Activated T-helper 2 cell treated with anti-CD3 and anti-CD28 coated beads, Interferon-gamma antibody, Interleukin-2, Interleukin-4, amounts not matched to agents 10 μg/mL and 5 μg/mL and 100 μg/mL, durations not matched to agents 14 hours and 24 hours and 36 hours (primary cell): ENCODE measurements at regions not wholly inside any gene's neighbourhood (a gene's known extent, or its start where the extent isn't known, plus 50 kb on each side); places are given as distances from the start of the nearest gene placed in this dataset.

ENCODE experiments used
- DNase-seq: peaks from one replicate; pipeline ENCODE4 v3.0.0; 2021; ENCODE audit warnings: low spot score
- H3K27ac Mint-ChIP-seq: one replicate; pipeline ENCODE4 v1.8.0; 2021; ENCODE audit warnings: mixed read lengths
- H3K27me3 Mint-ChIP-seq: one replicate; pipeline ENCODE4 v1.8.0; 2021; ENCODE audit warnings: low read depth, mixed read lengths
- H3K36me3 Mint-ChIP-seq: one replicate; pipeline ENCODE4 v1.8.0; 2021; ENCODE audit warnings: low read depth, mixed read lengths
- H3K4me1 Mint-ChIP-seq: one replicate; pipeline ENCODE4 v1.8.0; 2021; ENCODE audit warnings: low read depth, mixed read lengths
- H3K4me3 Mint-ChIP-seq: one replicate; pipeline ENCODE4 v1.8.0; 2021; ENCODE audit warnings: low read depth, mild to moderate bottlenecking, moderate library complexity, mixed read lengths
- H3K9me3 Mint-ChIP-seq: one replicate; pipeline ENCODE4 v1.8.0; 2021; ENCODE audit warnings: mixed read lengths
- intact Hi-C: fragments of 100-400 bp; cut with micrococcal nuclease; formaldehyde crosslinking; loops from one replicate; pipeline ENCODE4 v1.15.1; 2023

DNA sequence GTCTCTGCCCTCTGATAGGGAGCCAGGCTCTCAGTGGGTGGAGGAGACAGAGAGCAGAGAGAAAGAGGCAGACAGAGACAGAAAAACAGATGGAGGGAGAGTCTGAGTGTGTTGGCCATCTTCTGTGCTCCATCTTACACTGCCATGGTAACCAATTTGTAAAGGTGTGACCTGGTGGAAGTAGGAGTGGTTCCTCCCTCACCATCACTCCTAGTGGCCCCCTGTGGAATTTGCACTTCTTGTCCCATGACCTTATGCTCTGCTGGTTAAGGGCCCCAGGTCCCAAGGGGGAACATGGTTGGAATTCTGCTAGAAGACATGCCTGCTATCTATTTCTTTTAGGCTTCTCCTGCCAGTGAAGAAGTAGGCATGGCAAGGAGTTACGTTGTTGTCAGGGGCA lies 376.7 kb upstream of the CCDC196 start:
- H3K36me3 Mint-ChIP-seq: no peaks in the 10 kb centered on the region
- DNase-seq: no peak
- no peaks in the 10 kb centered on the region for H3K9me3 Mint-ChIP-seq
- H3K4me3 Mint-ChIP-seq: no peak overlapping the region
- no peak overlapping the region for H3K27ac Mint-ChIP-seq
- intact Hi-C loops: no loop called here
- H3K4me1 Mint-ChIP-seq: peaks cover 8% of the 10 kb centered on the region
- peaks cover 4% of the 10 kb centered on the region for H3K27me3 Mint-ChIP-seq

DNA sequence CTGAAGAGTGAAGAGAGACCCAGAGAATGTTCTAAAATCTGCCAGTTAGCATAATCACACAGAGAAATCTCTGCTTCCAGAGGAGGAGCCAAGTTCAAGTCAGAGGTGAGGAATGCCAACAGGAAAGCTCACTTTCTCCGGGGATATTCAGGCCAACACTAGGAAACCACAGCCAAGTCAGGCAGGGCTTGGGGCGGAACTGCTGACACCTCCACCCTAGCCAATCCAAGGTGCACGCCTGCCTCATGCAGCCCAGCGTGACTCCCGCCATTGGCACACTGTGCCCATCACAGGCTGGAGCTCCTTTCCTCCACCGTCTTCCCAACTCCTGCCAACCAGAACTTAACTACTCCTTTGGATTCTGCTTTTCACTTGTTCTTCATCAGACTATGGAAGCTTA lies 374.3 kb upstream of the CCDC196 start:
- peaks cover 4% of the 10 kb centered on the region for H3K27me3 Mint-ChIP-seq
- DNase-seq: no peak
- H3K4me1 Mint-ChIP-seq: no peaks in the 10 kb centered on the region
- H3K9me3 Mint-ChIP-seq: no peaks in the 10 kb centered on the region
- H3K4me3 Mint-ChIP-seq: no peak overlapping the region
- no peak overlapping the region for H3K27ac Mint-ChIP-seq
- intact Hi-C loops: no loop called here
- H3K36me3 Mint-ChIP-seq: no peaks in the 10 kb centered on the region

DNA sequence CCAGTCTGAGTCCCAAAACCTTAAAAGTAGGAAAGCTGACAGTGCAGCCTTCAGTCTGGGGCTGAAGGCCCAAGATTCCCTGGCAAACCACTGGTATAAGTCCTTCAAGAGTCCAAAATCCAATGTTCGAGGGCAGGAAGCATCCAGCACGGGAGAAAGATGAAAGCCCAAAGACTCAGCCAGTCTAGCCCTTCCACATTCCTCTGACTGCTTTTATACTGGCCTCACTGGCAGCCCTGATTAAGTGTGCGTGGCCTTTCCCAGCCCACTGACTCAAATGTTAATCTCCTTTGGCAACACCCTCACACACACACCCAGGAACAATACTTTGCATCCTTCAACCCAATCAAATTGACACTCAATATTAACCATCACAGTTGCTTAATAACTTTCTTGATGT lies 372.1 kb upstream of the CCDC196 start:
- no peaks in the 10 kb centered on the region for H3K9me3 Mint-ChIP-seq
- no peaks in the 10 kb centered on the region for H3K4me1 Mint-ChIP-seq
- DNase-seq: no peak
- peaks cover 10% of the 10 kb centered on the region for H3K27me3 Mint-ChIP-seq
- no peaks in the 10 kb centered on the region for H3K36me3 Mint-ChIP-seq
- no peak overlapping the region for H3K4me3 Mint-ChIP-seq
- no peak overlapping the region for H3K27ac Mint-ChIP-seq
- intact Hi-C loops: no loop called here

DNA sequence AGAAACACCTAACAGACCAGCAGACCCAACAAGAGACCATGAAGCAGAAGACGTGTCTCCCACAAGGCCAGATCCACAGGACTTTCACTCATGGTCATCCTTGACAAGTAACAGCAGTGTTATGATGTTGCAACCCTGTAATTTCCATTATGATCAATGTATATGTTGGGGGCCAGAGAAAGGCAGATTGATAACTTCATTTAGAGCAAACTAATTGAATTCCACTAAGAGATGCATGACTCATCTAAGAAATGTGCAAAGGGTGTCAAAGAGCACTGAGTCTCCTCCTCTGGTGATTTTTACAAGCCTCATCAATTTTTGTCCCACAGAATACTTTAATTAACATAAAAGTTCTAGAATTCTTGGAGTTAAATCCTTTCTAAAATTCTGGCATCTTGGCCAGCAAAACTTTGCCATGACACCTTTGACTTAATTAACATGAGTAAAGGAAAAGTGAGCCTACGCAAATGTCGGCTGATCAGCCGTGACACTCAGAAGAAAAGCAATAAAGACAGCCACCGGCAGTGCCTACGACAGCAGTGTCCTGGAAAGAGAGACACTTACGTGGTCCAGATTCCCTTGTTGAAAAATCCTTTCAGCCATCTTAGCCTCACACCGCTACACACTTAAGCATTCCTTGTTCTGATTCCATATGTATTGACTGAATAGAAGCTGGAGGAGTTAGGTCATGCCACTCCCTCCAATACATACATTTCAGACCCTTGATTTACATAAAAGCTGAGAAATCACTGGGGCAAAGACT lies 370.2 kb upstream of the CCDC196 start:
- intact Hi-C loops: no loop called here
- Mint-ChIP-seq H3K4me1 (no peaks in the 10 kb centered on the region), H3K4me3 (no peak overlapping the region), H3K9me3 (no peaks in the 10 kb centered on the region), H3K36me3 (no peaks in the 10 kb centered on the region), H3K27me3 (peaks cover 10% of the 10 kb centered on the region), H3K27ac (no peak overlapping the region)
- DNase-seq: no peak

DNA sequence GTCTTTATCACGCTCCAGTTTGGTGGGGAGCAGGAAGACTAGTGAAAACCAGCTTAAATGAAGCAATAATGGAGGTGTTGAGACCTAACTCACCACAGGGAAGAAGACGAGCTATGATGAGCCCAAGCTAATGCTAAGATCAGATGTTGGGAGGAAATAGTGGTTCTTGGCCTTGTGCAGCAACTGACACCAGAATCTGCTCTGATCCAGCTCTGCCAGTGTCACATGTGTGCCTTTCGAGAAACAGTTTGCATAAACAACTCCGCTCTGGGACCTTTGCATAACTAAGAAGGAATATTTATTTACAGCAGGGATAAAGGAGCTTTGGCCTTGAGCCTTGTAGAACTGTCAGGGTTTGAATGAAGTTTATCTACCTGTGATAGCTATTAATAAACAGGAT lies 369.4 kb upstream of the CCDC196 start:
- no peak for DNase-seq
- Mint-ChIP-seq H3K4me3 (no peak overlapping the region), H3K36me3 (no peaks in the 10 kb centered on the region), H3K27me3 (peaks cover 12% of the 10 kb centered on the region), H3K27ac (no peak overlapping the region), H3K4me1 (no peaks in the 10 kb centered on the region), H3K9me3 (no peaks in the 10 kb centered on the region)
- intact Hi-C loops: no loop called here

DNA sequence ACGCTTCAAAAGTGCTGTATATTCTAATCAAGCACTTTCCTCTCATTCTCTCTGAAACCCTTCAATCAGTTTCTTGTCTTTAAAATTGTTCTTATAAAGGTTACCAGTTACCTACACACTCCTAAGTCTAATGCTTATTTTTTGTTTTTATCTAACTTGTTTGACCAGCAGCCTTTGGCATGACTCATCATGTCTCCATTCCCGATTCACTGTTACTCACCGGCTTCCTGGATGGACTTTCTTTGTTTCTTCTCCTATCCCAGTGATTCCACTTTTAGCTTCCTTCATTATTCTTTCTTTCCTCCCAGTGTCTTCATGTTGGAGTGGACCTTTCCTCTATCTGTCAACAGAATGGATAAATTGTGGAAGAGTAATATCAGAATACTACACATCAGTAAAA lies 368.6 kb upstream of the CCDC196 start:
- no peak for DNase-seq
- peaks cover 12% of the 10 kb centered on the region for H3K27me3 Mint-ChIP-seq
- no peaks in the 10 kb centered on the region for H3K36me3 Mint-ChIP-seq
- no peak overlapping the region for H3K4me3 Mint-ChIP-seq
- no peaks in the 10 kb centered on the region for H3K4me1 Mint-ChIP-seq
- intact Hi-C loops: no loop called here
- no peaks in the 10 kb centered on the region for H3K9me3 Mint-ChIP-seq
- H3K27ac Mint-ChIP-seq: no peak overlapping the region

DNA sequence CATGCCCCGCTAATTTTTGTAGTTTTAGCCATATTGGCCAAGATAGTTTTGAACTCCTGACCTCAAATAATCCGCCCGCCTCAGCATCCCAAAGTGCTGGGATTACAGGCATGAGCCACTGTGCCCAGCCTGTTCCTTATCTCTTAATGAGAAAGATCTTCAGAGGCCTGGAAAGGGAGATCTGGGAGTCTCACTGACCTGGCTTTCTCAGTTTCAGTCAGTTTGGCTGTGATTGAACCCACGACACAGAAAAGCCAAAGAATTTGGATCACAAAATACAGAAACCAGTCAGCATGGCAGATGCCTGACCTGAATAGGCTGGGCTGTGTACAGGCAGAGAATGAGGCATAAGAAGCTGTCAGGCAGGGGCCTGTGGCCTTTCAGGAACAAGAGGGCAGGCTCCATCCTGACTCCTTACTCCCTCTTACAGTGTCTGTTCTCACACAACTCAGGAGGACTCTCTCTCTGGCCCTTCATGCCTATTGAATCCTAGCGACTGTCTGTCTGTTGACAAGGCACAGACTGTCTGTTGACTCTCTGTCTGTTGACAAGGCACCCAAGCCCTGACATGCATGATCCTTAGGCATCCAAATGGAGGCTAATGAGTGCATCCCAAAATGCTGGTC lies 366.5 kb upstream of the CCDC196 start:
- intact Hi-C loops: no loop called here
- DNase-seq: no peak
- Mint-ChIP-seq H3K4me3 (no peak overlapping the region), H3K36me3 (no peaks in the 10 kb centered on the region), H3K4me1 (no peaks in the 10 kb centered on the region), H3K9me3 (no peaks in the 10 kb centered on the region), H3K27me3 (peaks cover 12% of the 10 kb centered on the region), H3K27ac (no peak overlapping the region)

DNA sequence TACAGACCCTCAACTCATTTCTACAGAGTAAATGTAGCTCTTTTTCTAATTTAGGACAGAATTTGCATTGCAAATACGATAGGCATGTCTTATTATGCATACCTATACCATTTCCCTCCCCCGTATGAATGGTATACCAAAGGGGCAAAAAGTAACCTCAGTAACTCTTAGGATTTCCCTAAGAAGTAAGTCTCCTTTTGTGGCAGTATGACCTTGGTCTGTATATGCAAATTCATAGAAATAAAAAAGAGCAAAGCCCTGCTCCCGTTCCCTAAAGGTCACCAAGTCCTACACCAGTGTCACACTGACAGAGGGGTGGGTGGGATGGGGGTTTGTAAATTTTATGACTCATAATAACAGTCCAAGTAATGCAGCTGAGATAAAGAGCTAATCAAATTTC lies 365.8 kb upstream of the CCDC196 start:
- intact Hi-C loops: no loop called here
- Mint-ChIP-seq H3K36me3 (no peaks in the 10 kb centered on the region), H3K27me3 (peaks cover 12% of the 10 kb centered on the region), H3K9me3 (no peaks in the 10 kb centered on the region), H3K4me3 (no peak overlapping the region), H3K4me1 (no peaks in the 10 kb centered on the region), H3K27ac (no peak overlapping the region)
- no peak for DNase-seq

DNA sequence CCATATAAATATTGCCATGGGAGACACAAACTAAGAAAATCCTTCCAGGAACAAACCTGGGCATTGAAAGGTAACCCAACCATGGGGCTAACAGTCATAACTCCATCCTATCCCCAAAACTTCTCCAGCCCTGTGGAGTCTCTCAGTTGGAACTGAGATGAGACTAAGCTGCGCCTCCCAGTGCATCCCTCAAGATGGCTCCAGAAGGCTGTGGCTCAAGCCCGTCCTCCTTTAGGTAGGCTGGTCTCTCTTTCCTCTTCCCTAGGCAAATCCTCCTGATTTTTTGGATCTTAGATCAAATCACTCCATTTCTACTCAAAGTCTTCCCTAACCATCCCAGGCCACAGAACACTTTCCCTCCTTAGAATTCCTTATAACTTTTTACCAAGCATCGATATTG lies 364.3 kb upstream of the CCDC196 start:
- H3K36me3 Mint-ChIP-seq: no peaks in the 10 kb centered on the region
- no peak overlapping the region for H3K27ac Mint-ChIP-seq
- no peak overlapping the region for H3K4me3 Mint-ChIP-seq
- intact Hi-C loops: no loop called here
- no peaks in the 10 kb centered on the region for H3K4me1 Mint-ChIP-seq
- DNase-seq: no peak
- no peaks in the 10 kb centered on the region for H3K9me3 Mint-ChIP-seq
- peaks cover 12% of the 10 kb centered on the region for H3K27me3 Mint-ChIP-seq

DNA sequence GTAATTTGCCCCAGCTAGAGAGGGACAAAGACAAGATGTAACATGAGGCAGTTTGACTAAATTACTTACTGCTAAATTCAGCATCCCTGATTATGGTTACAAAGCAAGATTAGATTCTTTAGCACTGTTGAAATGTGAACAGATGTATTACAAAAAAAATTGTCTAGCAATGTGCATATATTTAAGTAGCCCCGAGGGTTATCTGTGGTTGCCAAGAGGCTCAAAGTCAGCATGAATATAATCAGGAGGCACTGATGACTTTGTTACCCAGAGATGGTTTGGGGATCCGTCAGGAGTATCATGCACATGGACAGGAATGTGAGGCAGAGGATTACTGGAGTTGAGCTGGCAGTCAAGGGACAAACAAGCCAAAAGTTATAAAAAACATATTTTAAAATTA lies 356.9 kb upstream of the CCDC196 start:
- no peak overlapping the region for H3K4me3 Mint-ChIP-seq
- H3K27ac Mint-ChIP-seq: no peak overlapping the region
- no peaks in the 10 kb centered on the region for H3K9me3 Mint-ChIP-seq
- DNase-seq: no peak
- H3K27me3 Mint-ChIP-seq: peaks cover 8% of the 10 kb centered on the region
- intact Hi-C loops: no loop called here
- H3K4me1 Mint-ChIP-seq: no peaks in the 10 kb centered on the region
- no peaks in the 10 kb centered on the region for H3K36me3 Mint-ChIP-seq

DNA sequence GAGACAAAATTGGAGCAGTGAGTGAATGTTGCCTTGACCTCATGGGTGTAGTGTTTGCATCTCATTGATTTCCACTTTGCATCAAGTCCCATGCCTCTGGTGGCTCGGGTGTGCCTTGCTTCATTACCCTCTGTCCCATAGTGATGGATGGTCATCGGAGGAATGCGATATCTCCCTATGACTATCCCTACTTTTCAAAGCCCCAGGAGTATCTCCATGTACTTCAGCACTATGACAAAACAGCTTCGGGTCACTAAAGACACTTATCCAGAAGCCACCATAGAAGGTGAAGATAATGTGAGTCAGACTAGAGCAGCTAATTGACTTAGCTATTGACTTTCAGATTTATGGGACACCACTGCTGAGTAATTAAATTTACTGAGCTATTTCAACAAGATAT lies 355.1 kb upstream of the CCDC196 start:
- Mint-ChIP-seq H3K36me3 (no peaks in the 10 kb centered on the region), H3K9me3 (no peaks in the 10 kb centered on the region), H3K4me1 (no peaks in the 10 kb centered on the region), H3K27ac (no peak overlapping the region), H3K27me3 (peaks cover 11% of the 10 kb centered on the region), H3K4me3 (no peak overlapping the region)
- no peak for DNase-seq
- intact Hi-C loops: no loop called here

DNA sequence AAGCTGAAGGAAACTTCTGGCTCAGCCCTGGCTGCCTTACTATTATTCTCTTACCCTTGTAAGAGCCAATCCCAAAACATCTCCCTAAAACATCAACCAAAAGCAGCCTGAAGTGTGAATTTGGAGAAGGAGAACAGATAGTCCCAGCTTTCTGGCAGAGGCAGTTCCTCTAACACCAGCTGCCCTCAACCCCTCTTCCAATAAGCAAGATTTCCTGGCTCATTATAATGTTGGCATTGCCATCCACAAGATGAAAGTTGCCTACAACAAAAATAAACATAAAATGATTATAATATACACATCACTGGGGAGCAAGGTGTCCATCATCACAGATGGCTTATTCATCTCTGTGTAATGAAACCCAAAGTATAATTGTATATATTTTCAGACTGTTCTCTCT lies 352.5 kb upstream of the CCDC196 start:
- Mint-ChIP-seq H3K9me3 (no peaks in the 10 kb centered on the region), H3K36me3 (no peaks in the 10 kb centered on the region), H3K4me1 (no peaks in the 10 kb centered on the region), H3K4me3 (no peak overlapping the region), H3K27me3 (peaks cover 13% of the 10 kb centered on the region), H3K27ac (no peak overlapping the region)
- no peak for DNase-seq
- intact Hi-C loops: no loop called here

DNA sequence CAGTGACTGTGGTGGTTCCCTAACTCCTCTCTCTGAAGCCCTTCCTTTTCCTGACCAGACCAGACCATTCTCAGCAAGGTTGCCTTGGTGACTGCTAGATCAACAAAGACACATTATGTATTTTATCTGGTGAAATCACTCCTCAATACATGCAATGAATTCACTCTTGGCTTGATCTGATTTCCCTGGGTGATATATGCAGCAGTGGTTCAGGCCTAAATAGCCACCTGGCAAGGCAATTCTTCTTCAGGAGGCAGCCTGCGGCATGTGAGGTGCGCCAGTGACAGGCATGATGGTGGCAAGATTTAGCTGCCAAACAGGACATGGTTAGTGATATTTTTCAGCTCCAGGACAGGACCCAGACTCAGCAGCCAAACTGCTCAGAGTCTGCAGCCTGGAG lies 350.3 kb upstream of the CCDC196 start:
- Mint-ChIP-seq H3K4me1 (no peaks in the 10 kb centered on the region), H3K4me3 (no peak overlapping the region), H3K27ac (no peak overlapping the region), H3K9me3 (no peaks in the 10 kb centered on the region), H3K36me3 (no peaks in the 10 kb centered on the region), H3K27me3 (peaks cover 8% of the 10 kb centered on the region)
- intact Hi-C loops: no loop called here
- no peak for DNase-seq
